Hepatocyte (in vitro differentiated cells): ENCODE measurements at regions not wholly inside any gene's neighbourhood (a gene's known extent, or its start where the extent isn't known, plus 50 kb on each side); places are given as distances from the start of the nearest gene placed in this dataset.

ENCODE experiments used
- DNase-seq: peaks from one replicate; pipeline ENCODE4 v3.0.0-alpha.2; 2016; ENCODE audit warnings: low spot score
- H2AFZ ChIP-seq: fragments of 200-600 bp; sonication (generic); 2 replicates; pipeline ENCODE4 v1.6.0; 2016; ENCODE audit warnings: antibody characterized with exemption, mild to moderate bottlenecking
- H3K27ac ChIP-seq: fragments of 200-600 bp; sonication (generic); 2 replicates; pipeline ENCODE4 v1.5.1; 2016; ENCODE audit warnings: mild to moderate bottlenecking
- H3K27me3 ChIP-seq: fragments of 200-600 bp; sonication (generic); 2 replicates; pipeline ENCODE4 v1.6.1; 2016
- H3K36me3 ChIP-seq: fragments of 200-600 bp; sonication (generic); replicated peaks from 2 replicates; pipeline ENCODE4 v1.5.1; 2016; ENCODE audit warnings: low read depth; ENCODE audit not compliant: insufficient read depth
- H3K4me1 ChIP-seq: fragments of 200-600 bp; sonication (generic); 2 replicates; pipeline ENCODE4 v1.5.1; 2016; ENCODE audit warnings: mild to moderate bottlenecking, moderate library complexity; ENCODE audit not compliant: insufficient read depth
- H3K4me2 ChIP-seq: fragments of 200-600 bp; sonication (generic); 2 replicates; pipeline ENCODE4 v1.6.0; 2016
- H3K4me3 ChIP-seq: fragments of 200-600 bp; sonication (generic); 2 replicates; pipeline ENCODE4 v1.5.1; 2016; ENCODE audit warnings: mild to moderate bottlenecking
- H3K79me2 ChIP-seq: fragments of 200-600 bp; sonication (generic); 2 replicates; pipeline ENCODE4 v1.6.0; 2017; ENCODE audit warnings: mild to moderate bottlenecking
- H3K9me2 ChIP-seq: fragments of 200-600 bp; sonication (generic); replicated peaks from 2 replicates; pipeline ENCODE4 v1.6.0; 2017; ENCODE audit warnings: mild to moderate bottlenecking; ENCODE audit not compliant: insufficient read depth
- H3K9me3 ChIP-seq: fragments of 200-600 bp; sonication (generic); 2 replicates; pipeline ENCODE4 v1.5.1; 2016; ENCODE audit warnings: low read depth, mild to moderate bottlenecking
- H4K20me1 ChIP-seq: fragments of 200-600 bp; sonication (generic); 2 replicates; pipeline ENCODE4 v1.6.0; 2016; ENCODE audit warnings: mild to moderate bottlenecking; ENCODE audit not compliant: insufficient read depth, poor library complexity, severe bottlenecking
- CTCF ChIP-seq: fragments of 200-600 bp; sonication (generic); IDR thresholded peaks from 2 replicates; pipeline ENCODE4 v1.5.1; 2016; ENCODE audit warnings: antibody characterized with exemption, mild to moderate bottlenecking; ENCODE audit not compliant: poor library complexity
- EZH2 ChIP-seq: fragments of 200-600 bp; sonication (generic); IDR thresholded peaks from 2 replicates; pipeline ENCODE4 v1.6.1; 2016; ENCODE audit warnings: antibody characterized with exemption, mild to moderate bottlenecking, borderline replicate concordance
- EZH2phosphoT487 ChIP-seq: fragments of 200-600 bp; sonication (generic); IDR thresholded peaks from one replicate; pipeline ENCODE4 v1.6.1; 2018; ENCODE audit warnings: antibody characterized with exemption, mild to moderate bottlenecking, low read depth, moderate library complexity; ENCODE audit not compliant: unreplicated experiment, severe bottlenecking
- WGBS: methylation state at CpG from one replicate; pipeline ENCODE4 v1.1.6; 2016; ENCODE audit warnings: low lambda C conversion rate; ENCODE audit errors: missing lambda C conversion rate; 5-methylcytosine and 5-hydroxymethylcytosine counted together

DNA sequence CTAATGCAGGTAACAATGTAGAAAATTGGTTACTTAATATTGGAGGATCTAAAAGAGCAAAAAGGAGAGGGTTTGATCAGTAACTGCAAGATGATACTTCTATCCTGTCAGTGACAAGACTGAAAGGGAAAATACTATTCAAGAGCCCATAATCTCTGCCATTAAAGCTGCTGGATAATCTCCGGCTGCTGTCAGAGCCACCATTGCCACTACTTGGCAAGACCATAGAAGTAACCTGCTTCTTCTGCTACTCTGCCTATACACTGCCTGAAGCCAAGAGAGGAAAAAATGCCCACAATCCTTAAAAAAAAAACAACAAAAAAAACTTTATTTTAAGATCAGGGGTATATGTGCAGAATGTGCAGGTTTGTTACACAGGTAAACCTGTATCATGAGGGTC is 386.5 kb upstream of the ID4 start:
- no peaks in the 10 kb centered on the region for H4K20me1 ChIP-seq
- H3K4me1 ChIP-seq, result no peaks in the 10 kb centered on the region
- no peak for DNase-seq
- no peak overlapping the region for H3K4me3 ChIP-seq
- no peaks in the 10 kb centered on the region for H3K9me3 ChIP-seq
- no peaks in the 10 kb centered on the region for H3K79me2 ChIP-seq
- H3K36me3 ChIP-seq, result no peaks in the 10 kb centered on the region
- H3K4me2 ChIP-seq, result no peak overlapping the region
- TF ChIP-seq EZH2 (no peak), CTCF (no peak), EZH2phosphoT487 (no peak)
- H2AFZ ChIP-seq, result no peak overlapping the region
- H3K27ac ChIP-seq, result no peak overlapping the region
- no peaks in the 10 kb centered on the region for H3K27me3 ChIP-seq
- no peaks in the 10 kb centered on the region for H3K9me2 ChIP-seq
- WGBS, result 83% methylated on average over 1 of the region's 1 CpG

DNA sequence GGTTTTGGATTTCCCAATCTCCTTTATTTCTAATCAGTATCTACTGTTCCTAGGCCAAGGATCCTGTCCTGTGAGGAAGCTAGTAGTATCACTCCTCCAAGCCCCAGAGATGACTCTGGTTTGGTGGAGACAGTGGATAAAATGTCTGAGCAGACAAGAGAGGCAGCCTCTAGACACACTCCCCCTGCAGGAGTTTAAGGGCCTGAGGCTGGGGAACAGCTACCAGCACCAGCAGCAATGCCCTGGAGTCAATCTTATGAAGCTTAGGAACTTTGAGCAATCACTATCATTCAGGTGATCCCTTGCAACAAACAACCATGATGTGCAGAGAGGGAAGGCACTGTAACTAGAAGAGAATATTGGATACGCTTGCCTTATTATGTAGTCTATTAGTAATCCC is 384.7 kb upstream of the ID4 start:
- no peaks in the 10 kb centered on the region for H3K9me3 ChIP-seq
- 94% methylated on average over 1 of the region's 1 CpG for WGBS
- no peaks in the 10 kb centered on the region for H4K20me1 ChIP-seq
- no peaks in the 10 kb centered on the region for H3K4me1 ChIP-seq
- no peak overlapping the region for H3K27ac ChIP-seq
- H3K4me2 ChIP-seq, result no peak overlapping the region
- TF ChIP-seq EZH2phosphoT487, result no peak
- TF ChIP-seq CTCF, result no peak
- no peak for TF ChIP-seq EZH2
- no peaks in the 10 kb centered on the region for H3K36me3 ChIP-seq
- no peaks in the 10 kb centered on the region for H3K9me2 ChIP-seq
- no peaks in the 10 kb centered on the region for H3K79me2 ChIP-seq
- no peak overlapping the region for H2AFZ ChIP-seq
- no peak overlapping the region for H3K4me3 ChIP-seq
- H3K27me3 ChIP-seq, result no peaks in the 10 kb centered on the region
- DNase-seq, result no peak

DNA sequence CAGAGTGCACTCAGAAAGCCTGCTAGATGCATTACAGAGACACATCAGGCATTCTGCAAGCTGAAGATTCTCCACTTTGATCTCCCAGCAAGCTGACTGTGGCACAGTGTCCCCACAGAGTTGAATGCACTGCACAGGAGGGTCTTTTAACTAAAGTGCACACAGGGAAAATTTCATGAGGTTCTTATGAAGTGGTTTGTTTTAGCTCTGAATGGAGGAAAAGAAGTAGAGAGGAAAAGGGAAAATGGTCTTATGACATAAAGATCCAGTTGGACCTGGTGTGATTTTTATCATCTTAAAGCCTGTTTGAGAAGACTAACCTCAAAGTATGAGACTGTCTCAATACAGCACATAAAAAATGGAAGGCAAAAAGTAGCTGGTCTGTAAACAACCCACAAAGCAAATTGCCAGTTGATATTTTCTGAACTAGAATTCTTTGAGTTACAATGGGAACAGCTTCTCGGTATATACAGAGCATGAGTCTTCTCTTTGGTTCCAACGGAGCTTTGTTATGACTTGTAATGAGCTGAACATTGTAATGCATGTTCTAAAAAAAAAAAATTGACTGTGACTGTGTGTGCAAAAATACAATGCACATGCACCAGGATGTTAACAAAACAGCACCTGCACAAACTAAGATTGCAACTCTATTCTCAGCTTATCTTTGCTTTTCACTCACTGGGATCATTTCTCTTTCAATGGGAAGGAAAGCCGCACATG is 383.0 kb upstream of the ID4 start:
- Histone ChIP-seq H3K4me3 (no peak overlapping the region), H3K79me2 (no peaks in the 10 kb centered on the region), H3K9me2 (no peaks in the 10 kb centered on the region), H3K36me3 (no peaks in the 10 kb centered on the region), H4K20me1 (no peaks in the 10 kb centered on the region), H2AFZ (peak overlapping the region; percentile 35), H3K27ac (no peak overlapping the region), H3K4me2 (no peak overlapping the region), H3K9me3 (no peaks in the 10 kb centered on the region), H3K4me1 (no peaks in the 10 kb centered on the region), H3K27me3 (no peaks in the 10 kb centered on the region)
- WGBS, result 68% methylated on average over 3 of the region's 3 CpGs
- no peak for DNase-seq
- no peak for TF ChIP-seq EZH2phosphoT487
- no peak for TF ChIP-seq CTCF
- no peak for TF ChIP-seq EZH2
